GM19035 (cell line): ENCODE measurements at regions not wholly inside any gene's neighbourhood (a gene's known extent, or its start where the extent isn't known, plus 50 kb on each side); places are given as distances from the start of the nearest gene placed in this dataset.
"Not testable (repeated sequence)": the region's sequence is repeated elsewhere in the genome, so short reads cannot be mapped to it uniquely, and the experiment has no call there.

Experiments used
- ATAC-seq: cut with Tn5 transposase; IDR thresholded peaks from one replicate; pipeline ENCODE4 v1.9.1; 2021; ENCODE audit not compliant: unreplicated experiment

DNA sequence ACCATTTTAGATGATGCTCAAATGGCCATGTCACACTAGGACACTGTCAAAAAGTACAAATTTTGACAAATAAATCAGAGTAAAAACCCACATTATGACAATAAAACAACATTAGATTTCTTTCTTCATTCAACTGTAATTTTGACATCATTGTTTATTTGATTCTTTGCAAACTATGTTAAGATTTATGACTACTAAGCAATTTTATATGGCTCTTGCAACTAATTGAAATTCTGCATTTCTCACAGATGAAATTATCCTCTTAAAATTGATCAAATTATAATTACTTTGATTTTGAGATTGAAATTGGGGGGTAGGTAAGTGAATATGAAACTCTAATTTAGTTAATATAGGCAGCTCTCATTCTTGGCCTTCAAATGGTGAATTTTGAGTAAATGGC, 59.8 kb downstream of the ATOH1 start:
- no peak for ATAC-seq

- ATAC-seq, result no peak
Observed at GRCh38 chr4:93888768-93889167, 60.2 kb downstream of the ATOH1 start.

DNA sequence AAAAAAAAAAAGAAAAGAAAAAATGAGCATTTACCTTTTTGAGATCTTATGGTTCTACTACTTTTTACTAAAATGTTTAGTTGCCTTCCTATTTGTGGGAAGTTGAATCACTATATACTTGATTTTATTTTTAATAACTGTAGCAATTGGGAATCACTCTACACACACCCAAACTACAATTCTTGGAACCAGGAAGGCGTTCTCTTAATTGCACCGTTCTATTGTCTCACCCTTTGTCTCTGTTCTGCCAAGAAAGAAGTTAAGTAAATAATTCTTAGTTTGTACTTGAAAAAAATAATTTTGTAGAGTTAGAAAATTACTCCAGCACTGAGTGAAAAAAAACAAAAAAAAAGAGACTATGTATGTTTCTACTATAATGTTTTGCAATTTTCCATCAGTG, 62.7 kb downstream of the ATOH1 start:
- no peak for ATAC-seq

DNA sequence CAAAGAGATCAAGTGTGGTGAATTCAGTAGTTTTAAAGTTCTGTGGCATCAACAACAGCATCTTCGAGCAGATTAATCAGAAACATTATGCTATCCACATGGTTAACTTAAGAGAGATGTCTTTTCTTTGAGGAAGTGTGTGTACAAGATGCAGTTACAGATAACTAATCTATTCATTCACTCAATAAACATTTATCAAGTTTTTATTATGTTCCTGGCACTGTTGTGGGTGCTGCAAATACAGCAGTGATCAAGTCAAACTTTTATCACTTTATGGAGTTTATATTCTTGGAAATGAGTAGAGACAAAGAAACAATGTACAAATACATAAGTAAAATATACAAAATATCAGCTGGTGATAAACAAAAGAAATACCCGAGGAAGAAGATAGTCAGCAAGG, 66.4 kb downstream of the ATOH1 start:
- no peak for ATAC-seq

DNA sequence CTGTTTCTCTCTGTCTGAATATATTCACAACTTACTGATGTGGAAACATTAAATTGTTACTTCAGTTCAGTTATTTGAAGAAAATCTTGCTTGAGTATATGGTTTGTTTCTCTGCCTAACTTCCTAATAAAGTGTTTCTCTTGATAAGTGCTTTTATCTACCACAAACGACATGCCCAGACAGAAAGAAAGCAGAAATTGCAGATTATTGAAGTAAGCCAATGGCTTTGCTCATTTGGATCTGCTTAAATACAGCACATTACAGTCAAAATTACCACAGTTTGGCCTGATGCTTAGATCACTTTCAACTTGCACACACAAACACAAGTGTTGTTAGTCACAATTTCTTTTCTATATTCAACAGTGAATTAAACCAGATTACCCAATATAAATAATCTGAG, 68.0 kb downstream of the ATOH1 start:
- no peak for ATAC-seq

DNA sequence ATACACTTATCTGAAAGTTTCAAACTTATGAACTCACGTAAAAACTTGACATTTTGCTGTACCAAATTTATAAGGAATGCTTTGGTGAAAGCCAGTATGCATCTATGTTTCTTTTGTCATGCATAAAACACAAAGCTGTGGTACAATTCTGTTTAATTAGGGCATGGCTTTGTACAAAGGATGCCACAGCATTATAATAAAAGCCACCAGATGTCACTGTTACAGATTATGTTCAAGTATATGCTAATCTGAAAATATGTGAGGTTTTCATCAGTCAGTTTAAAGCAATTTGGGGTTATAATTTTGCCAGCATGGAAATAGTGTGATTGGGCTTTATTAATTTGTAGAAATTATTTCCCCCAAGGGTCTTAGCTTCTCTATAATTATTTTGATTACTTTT, 69.0 kb downstream of the ATOH1 start:
- peak; percentile 78 for ATAC-seq

- no peak for ATAC-seq
Observed at GRCh38 chr4:93908778-93909177, 80.2 kb downstream of the ATOH1 start.

DNA sequence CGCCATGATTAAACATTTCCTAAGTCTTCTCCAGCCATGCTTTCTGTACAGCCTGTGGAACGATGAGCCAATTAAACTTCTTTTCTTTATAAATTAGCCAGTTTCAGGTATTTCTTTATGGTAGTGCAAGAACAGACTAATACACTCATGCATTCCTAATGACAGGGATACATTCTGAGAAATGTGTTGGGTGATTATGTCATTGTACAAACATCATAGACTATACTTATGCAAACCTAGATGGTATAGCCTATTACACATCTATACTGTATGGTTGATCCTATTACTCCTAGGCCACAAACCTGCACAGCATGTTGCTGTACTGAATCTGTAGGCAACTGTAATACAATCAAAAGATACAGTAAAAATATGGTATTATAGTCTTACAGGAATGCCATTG, 83.1 kb downstream of the ATOH1 start:
- no peak for ATAC-seq

DNA sequence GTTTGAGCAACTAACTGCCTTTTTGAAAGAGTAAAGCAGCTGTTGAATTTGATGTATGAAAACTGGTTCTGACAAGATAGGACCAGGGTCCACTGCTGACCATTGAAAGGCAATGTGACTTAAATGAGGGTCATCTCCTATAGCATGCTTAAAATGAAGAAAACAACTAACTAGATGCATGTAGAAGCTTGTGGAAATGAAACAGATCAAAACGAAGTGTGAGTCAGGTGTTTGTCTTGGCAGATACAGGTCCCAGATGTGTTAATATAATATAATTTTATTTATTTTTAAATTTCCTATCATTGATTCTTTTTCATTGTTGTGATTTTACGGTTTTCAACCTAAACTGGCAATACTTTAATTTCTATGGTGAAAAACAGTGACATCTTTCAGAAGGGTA, 83.6 kb downstream of the ATOH1 start:
- ATAC-seq, result no peak

GRCh38 chr4:93918856-93919255, 90.3 kb downstream of the ATOH1 start:
- no peak for ATAC-seq

GRCh38 chr4:93923570-93923969, 95.0 kb downstream of the ATOH1 start:
- ATAC-seq, result not testable (repeated sequence)

GRCh38 chr4:93947286-93947685, 118.7 kb downstream of the ATOH1 start:
- no peak for ATAC-seq

- not testable (repeated sequence) for ATAC-seq
Observed at GRCh38 chr4:93950239-93950638, 121.7 kb downstream of the ATOH1 start.

DNA sequence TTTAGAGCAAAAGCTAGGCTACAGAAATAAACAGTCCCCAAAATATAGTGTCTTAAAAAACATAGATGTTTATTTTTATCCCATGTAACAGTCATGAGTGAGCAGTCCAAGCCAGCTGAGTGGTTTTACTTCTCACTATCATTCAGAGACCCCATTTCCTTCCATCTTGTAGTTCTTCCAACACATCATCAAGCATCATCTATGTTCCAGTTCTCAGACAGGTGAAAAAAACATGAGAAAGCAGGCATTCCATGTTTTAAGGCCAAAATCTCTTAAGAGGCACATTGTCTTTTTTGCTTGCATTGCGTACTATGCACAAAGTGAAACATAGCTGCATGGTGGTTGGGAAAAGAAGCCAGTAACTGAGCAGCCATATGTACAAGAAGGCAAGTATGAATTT, 128.6 kb downstream of the ATOH1 start:
- ATAC-seq, result no peak

DNA sequence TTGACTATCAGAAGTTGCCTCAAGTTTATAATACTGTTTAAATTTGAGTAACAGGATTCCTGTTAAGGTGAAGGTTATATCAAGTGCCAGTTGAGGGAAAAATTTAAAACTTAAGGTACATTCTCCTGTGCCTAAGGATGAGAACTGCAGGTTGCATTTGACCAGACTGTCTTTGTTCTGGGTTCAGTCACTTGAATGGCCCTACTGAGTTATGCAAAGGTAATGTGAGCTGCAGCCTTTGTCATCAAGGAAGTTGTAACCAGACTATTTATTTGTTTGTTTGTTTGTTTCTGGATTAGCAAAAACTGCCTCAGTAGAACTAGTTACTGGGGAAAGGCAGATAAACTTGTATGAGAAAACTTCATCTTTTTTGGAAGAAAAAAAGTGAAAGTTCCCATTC, 131.9 kb downstream of the ATOH1 start:
- ATAC-seq, result no peak

- no peak for ATAC-seq
Observed at GRCh38 chr4:93960916-93961315, 132.4 kb downstream of the ATOH1 start.

GRCh38 chr4:93981594-93981993, 153.0 kb downstream of the ATOH1 start:
- ATAC-seq, result no peak

- ATAC-seq, result no peak
Observed at GRCh38 chr4:93982255-93982654, 153.7 kb downstream of the ATOH1 start.

DNA sequence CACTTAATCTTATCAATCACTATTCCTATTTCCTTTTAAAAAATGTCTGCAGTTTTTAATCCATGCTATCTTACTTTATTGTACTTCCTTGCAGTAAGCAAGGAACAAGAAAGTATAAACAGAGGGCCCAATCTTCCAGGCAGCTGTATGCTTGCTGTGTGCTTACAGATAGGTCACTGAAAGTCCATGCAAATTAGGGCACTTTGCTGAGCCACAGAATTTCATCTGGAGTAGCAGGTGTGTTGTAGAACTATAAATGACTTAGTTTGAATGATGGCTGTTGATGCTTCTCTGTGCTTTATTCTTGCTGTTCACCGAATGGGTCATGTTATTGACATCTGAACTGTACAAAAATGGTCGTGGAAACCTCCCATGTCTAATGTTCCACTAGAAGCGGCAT, 154.6 kb downstream of the ATOH1 start:
- ATAC-seq, result peak; percentile 97

GRCh38 chr4:93994175-93994994, 165.8 kb downstream of the ATOH1 start:
- no peak for ATAC-seq

- no peak for ATAC-seq
Observed at GRCh38 chr4:93996895-93997294, 168.3 kb downstream of the ATOH1 start.

- ATAC-seq, result no peak
Observed at GRCh38 chr4:94000559-94000958, 172.0 kb downstream of the ATOH1 start.

DNA sequence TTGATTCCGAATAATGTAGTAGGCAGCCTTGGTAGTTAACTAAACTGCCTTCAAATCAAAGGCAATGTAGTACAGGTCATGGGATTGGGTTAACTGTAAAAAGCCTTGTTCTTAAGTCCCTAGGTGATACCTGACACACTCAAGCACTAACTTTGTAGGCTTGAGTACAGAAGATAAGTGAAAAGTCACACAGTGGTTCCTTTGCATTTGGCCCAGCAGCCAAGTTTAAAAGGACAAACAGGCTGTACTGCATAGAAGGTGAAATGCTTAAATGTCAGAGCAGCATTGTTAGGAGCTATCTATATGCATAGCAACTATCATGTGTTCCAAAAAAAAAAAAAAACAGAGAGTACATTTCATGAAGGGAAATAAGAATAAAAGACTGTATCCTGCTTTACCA, 178.4 kb downstream of the ATOH1 start:
- ATAC-seq, result no peak
